ENCODE measurements at regions not wholly inside any gene's neighbourhood (a gene's known extent, or its start where the extent isn't known, plus 50 kb on each side); places are given as distances from the start of the nearest gene placed in this dataset.

DNA sequence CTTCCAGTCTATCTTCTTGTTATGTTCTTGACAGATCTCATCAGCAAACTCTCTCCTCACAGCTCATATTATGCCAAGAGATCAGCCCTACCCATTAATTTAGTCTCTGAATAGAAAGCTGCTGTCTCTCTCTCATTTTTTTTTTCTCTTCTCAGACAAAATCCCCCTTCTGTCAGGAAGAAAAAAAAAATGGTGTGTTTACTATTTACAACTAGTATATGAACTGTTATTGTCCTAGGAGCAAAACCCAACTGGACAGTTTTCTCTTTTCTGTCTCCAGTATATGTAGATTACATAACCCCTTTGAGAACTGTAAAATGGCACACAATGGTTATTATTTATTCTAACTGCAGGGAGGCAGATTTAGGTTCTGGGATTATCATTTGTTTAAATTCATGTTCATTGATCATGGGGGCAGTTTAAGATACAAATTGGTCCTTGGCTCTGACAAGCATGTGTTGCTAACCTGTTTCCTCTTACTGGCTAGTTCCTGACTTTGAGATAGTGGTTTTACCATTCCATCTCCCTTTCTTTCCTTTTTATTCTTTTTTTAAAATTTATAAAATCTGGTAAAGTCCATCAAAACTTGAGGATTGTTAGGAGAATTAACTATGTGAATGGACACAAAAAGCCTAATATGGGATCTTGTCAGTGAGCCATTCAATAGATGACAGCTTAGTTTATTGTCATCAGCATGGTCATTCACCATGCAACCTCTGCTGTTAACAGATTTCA lies 210.0 kb upstream of the PAPPA start:
- no peak for DNase-seq (ENCODE audit: low spot score)

DNA sequence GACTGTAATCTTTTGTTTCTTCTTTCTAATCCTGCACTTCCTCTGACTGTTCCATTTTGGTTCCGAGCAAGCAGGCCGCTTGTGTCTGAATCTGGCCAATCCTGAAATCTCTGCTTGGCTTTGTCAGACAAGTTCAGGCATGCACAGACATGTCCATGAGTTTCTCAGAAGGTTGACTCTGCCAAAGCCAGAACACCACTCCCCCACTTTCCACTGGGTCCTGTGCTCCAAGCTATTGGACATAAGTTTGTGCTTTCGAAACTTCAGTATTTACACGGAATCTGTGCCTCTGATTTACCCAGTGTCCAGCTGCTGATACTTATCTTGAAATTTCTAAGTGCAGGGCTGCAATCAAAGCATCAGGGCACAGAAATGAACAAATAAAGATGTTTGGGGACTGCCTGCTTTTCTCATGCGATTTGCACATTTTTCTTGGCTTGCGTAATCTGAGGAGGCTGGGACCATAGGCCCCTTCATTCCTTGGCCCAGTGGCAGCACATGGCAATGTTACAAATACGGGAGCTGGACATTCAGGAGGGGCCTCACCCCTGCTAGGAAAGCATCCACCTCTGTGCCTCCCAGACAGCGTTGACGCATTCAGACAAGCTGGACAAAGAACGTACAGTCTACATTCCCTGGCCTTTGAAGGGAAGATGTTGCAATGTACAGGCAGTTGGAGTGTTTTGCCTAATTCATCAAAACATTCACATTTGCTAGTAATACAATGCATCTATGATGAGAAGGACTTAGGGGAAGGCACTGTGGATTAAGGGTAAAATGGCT lies 209.2 kb upstream of the PAPPA start:
- peak; percentile 30 for DNase-seq (ENCODE audit: low spot score)

DNA sequence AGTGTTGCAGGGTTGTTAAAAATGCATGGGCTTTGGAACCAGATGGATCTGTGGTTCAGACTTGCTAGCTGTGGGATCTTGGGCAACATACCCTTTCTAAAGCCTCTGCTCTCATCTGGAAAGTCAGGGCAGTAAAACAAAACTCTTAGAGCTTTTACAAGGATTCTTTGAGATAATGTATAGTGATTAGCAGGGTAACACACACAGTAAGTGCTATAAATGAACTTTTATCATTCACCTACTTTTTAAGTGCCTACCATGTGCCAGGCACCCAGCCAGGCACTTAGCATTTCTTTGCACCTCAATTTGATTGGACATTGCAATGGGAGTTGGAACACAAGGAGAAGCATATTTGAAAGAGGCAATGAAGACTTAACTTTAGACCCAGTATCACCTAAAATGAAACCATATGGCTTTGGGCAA lies 208.6 kb upstream of the PAPPA start:
- DNase-seq (ENCODE audit: low spot score), result no peak

DNA sequence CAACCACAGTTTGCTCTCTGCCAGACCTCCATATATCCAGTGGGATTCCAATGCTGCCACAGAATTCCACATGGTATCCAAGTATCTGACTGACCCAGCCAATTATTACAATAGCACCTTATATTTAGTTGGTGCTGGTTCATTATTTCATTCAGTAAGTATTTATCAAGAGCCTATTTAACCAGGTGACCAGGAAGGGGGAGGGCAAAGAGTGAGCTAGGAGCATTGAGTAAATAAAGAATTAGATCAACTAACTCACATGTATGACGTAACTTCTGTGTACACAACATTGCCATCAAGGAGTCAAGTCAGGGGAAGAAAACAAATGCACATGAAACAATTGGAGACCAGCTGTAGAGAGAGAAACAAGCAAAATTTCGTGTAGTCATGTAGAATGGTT lies 207.1 kb upstream of the PAPPA start:
- DNase-seq (ENCODE audit: low spot score), result no peak

DNA sequence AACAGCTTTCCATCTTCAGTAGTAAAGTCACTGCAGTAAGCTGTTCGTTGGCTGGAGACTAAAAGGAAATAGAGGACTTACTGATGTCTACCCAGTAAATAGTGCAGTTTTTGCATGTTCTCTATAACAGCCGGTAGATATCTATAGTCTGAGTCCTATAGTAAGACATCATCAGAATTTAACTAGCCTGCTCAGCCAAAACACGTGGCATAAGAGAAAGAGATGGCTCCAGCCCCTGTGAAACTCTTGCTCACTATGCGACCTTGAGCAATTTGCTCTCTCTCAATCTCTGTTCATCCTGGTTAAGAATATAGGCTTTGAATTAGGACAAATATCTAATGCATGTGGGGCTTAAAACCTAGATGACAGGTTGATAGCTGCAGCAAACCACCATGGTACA lies 201.6 kb upstream of the PAPPA start:
- no peak for DNase-seq (ENCODE audit: low spot score)

DNA sequence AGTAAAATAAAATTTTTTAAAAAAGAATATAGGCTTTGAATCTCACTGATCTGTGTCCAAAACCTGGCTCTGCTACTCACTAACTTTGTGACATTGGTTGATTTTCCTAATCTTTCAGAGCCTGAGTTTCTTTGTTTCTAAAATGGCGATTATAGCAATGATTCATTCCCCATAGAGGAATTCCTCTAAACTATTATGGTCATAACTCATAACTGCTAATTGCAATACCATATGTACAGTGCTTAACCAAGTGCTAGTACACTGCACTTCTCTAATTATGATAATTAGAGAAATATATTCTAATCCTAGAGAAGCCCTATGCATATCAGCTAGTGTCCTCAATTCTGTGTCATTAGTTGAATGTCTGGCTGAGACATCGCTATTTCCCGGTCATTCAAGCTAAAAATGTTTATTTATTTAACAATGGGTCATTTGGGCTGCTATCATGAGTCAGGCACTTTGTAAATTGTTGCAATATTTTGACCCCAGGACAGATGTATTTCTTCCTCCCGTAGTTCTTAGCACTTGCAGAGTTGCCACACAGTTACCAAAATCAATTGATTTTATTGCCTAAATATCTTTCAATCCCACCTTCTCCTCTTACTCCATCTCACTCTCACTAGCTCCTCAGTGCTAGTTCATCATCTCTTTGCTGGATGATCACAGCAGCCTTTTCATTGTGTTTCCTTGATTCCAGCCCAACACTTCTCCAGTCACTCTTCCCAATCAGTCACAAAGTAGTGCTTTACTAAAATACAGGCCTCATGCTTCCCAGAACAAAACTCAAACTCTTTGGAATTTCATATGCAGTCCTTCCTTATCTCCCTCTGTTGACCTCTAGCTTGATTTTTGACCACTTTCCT lies 200.9 kb upstream of the PAPPA start:
- no peak for DNase-seq (ENCODE audit: low spot score)

DNA sequence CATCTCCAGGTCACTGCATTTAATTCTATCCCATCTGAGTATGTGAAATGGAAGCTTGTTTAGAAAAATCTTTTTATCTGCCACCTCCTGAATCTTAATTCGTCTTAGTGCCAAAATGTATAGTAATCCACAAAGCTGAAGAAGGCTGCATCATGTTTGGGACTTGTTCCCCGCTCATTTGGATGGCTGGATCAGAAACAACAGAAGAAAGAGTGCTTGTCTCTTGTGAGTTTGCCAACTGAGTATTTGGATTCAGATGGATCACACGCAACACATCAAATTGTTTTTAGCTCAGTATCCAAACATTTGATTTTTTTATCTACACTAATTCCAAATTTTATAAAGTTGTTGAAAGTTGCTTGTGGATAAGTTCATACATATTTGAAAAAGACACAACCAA lies 197.2 kb upstream of the PAPPA start:
- DNase-seq (ENCODE audit: low spot score), result no peak

DNA sequence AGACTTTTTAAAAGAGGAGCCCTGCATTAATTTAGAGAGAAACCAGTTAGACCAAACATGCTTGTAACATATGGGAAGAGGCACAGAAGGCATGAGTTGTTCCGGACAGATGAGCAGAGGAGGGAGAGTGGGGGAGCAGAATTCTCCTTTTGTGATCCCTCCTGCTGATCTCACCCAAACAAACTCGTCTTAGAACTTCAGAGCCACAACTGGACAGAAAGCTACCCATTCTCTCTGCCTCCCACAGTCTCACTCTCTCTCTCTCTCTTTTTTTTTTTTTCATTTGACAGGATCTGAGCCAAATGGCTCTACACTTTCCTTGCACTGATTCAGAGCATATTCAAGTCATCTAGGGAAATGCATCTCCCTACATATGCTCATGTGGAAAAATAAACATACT lies 196.0 kb upstream of the PAPPA start:
- DNase-seq (ENCODE audit: low spot score), result no peak

DNA sequence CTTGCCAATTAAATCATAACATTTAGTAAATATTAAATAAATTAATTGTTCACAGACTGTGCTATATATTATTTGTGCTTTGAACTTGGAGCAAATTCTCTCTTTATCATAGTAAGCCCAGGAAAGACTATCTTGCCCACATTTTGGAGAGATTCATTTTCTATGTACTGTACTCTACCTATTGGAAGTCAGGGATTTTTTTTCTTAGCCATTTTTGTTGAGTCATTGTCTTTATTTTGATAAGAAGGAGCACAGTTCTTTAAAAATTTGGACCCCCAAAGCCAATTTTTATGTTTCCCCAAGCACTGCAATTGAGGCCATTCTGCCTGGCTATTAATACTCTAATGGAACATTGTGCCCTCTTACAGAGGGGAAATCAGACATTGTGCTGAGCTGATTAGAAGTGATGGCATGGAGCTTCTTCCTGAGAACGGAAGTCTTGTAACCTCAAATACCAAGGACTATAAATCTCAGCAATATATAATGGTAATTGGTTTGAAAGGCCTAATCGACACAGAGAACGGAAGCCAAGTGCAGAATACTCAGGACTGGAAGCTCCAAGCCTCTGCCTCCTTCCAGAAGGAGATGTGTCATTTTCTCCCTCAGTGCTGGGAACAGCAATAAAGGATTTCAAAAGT lies 188.8 kb upstream of the PAPPA start:
- no peak for DNase-seq (ENCODE audit: low spot score)

DNA sequence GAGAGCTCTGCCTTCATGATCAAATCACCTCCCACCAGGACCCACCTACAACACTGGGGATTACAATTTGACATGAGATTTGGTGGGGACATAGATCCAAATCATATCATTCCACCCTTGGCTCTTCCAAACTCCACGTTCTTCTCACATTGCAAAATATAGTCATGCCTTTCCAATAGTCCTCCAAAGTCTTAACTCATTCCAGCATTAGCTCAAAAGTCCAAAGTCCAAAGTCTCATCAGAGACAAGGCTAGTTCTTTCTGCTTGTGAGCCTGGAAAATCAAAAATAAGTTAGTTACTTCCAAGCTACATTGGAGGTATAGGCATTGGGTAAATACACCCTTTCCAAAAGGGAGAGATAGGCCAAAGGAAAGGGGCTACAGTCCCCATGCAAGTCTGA lies 186.9 kb upstream of the PAPPA start:
- no peak for DNase-seq (ENCODE audit: low spot score)

DNA sequence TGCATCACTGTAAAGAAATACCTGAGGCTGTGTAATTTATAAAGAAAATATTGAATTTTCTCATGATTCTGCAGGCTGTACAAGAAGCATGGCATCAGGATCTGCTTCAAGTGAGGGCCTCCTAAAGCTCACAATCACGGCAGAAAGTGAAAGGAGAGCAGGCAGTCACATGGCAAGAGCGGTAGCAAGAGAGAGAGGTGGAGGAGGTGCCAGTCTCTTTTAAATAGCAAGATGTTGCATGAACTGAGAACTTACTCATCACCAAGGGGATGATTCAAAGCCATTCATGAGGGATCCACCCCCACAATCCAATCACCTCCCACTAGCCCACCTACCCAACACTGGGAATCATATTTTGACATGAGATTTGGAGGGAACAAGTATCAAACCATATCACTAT lies 184.5 kb upstream of the PAPPA start:
- DNase-seq (ENCODE audit: low spot score), result no peak

DNA sequence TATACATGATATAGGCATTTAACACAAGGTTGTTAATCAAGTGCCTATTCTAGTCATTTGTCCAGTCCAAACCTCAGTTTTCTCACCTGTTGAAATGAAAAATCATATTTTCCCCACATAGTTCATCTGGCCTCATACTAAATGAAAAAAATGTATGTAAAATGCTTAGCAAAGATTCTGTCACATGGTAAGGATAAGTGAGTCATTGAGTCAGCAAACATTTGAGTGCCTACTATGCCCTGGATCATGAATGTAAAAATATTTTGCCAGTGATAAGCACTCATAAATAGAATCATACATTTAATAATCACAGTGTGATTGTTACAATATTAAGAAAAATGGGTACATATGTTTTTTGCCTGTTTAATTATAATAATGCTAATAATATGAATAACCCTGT lies 181.2 kb upstream of the PAPPA start:
- no peak for DNase-seq (ENCODE audit: low spot score)

DNA sequence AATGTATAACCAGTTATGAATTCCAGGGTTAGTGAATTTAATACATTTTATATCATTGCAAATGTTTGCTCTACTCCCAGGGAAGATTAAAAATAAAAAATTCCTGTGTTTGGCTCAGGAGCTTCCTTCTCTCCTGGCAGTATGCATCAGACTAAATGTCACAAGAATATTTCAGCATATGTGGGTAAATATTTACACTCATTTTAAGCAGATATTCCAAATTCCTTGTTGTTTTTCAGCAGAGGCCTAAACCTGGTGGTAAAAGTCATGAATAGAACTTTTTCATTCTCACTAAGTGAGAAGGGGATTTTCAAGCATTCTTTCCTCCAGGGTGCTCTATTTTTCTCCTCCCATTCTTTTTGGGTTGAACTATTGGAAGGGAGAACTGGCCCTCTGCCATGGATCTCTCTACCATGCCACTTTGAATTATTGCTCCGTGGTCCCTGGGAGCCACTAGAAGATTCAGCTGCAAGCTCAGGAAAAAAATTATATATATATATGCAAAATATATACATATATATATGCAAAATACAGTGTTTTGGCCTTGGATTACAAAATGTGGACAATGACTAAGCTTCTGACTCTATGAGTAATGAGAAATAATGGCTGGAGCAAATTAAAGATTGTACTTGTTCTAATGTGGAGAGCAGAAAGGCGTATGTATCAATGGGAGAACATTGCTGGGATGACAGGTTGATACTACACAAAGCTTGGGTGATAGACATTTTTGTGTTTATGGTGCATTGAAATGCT lies 180.6 kb upstream of the PAPPA start:
- no peak for DNase-seq (ENCODE audit: low spot score)

DNA sequence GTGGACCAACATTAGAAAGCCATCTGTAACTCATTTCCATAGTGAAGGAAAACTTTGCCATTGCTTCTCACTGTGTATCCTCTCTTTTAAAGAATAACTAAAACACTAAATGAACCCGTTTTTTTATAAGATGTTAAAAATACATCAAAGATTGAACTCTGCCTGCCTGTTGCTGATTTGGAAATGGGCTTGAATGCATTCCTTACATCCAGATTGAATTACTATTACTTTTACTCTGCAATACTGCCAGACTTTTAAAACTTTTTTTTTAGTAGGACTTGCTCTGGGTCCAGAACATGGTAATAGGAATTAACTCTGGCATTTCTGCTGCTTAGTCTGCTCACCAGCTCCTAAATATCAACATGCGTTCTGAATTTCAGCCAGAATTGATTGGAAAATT lies 176.8 kb upstream of the PAPPA start:
- DNase-seq (ENCODE audit: low spot score), result no peak

DNA sequence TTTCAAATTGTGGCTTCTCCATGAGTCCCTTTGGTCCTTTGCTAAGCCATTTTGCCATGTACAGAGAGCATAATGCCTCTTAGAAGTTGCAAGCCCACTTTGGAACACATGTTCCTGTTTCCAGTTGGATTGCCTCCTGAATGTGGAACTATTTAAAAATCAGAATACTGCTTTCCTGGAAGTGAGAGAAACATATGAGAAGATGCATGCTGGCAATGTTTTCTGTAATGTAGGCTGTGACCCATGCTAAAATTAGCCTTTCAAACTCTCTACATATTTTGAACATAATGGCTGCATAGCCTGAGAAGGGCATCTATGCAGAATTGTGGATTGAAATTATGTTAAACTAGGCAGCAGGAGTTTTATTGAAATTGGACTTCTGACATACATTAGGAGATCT lies 175.5 kb upstream of the PAPPA start:
- no peak for DNase-seq (ENCODE audit: low spot score)

DNA sequence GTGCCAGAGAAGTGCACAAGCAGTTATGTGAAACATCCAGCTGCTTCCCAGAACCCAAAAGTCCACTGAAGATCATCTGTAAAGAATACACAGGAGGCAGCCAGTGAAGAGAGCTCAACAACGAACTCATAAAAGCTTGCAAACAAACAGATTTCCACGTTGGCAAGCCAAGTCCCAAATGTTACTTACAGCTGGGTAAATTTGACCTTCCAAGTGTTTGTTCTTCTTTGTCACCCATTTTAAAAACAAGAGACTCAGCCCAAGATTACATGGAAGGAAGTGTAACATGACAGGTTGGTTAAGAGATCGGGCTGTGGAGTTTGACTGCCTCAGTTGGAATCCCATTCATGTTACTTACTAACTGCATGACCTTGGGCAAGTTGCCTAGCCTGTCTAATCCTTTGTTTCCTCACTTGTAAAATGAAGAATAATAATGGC lies 174.9 kb upstream of the PAPPA start:
- no peak for DNase-seq (ENCODE audit: low spot score)

DNA sequence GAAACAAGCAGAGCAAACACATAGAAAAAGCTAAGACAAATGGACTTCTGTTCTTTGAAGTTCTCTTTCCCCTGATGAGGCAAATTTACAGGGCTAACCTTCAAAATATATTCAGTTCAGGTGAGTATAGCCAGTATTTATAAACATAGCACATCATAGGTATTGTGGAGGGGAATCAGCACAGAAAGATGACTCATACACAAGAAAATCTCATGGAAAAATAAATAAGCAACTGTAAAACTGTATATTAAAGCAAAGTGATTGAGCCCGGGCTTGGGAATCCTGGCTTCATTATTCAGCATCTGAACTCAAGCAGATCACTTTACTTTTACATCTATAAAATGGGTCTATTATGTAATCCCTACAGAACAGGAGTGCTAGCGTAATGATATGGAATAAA lies 173.5 kb upstream of the PAPPA start:
- no peak for DNase-seq (ENCODE audit: low spot score)

DNA sequence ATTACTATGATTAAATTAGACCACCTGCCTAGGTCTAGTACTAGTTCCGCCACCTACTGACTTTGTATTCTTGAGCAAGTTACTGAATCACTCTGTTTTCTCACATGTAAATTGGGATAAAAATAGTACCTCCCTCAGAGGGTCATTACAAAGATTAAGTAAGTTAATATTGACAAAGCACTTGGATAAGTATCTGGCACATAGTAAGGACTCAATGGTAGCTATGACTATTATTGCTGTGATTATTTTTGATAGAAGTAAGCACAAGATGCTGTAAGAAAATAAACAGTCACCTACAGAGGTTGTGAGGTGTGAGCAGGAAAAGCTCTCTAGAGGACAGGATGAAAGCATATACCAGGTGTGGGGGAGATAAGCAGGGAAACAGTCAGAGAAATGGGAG lies 173.1 kb upstream of the PAPPA start:
- DNase-seq (ENCODE audit: low spot score), result no peak

DNA sequence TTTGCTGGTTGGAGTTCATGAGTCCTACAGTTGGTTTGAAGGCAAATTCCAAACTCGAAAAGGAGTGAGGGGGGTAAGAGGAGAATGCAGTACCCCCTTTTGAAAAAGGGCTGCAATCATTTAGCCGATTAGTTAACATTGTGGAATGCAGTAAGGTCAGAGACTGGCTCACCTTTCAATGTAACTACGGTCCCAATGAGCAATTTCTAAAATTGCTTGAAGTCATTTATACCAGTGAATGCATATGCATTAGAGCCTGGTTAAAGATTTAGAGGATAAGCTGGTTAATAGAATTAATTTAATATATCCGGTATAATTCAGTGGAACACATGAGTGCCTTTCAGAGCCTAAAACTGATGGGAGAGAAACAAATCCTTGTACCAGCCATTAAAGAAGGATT lies 172.6 kb upstream of the PAPPA start:
- no peak for DNase-seq (ENCODE audit: low spot score)

DNA sequence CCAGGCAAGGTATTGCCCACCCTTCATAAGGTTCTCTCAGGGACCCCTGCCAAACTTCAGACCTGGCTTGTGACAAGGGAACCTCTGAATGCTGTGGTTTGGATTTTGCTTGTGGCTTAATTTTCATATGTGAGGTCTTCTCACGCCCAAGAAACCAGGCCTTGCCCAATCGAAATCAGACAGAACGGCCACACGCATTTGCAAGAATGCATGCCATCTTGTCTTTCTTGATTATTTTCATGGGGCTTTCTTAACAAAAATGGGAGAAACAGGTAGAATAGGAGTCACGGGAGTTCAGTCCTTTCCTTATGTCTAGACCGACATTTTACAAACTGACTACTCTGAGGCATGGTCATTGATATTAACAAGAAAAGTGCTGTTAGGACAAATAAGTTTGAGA lies 170.2 kb upstream of the PAPPA start:
- no peak for DNase-seq (ENCODE audit: low spot score)

DNA sequence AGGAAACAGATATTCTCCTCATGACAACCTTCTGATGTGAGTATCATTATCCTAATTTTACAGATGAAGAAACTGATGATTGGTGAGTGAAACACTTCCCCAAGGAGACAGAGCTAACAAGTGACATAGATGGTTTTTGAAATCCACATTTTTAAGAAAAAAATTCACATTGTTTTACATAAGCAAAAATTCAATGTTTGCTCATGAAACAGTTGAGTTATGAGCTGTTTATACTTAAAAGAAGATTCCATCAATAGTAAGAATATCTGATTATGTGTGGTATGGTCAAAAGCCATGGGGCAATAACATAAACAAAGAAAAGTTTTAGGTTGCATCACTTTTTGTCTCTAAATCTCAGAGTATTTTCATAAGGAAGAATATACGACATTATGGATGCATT lies 167.9 kb upstream of the PAPPA start:
- no peak for DNase-seq (ENCODE audit: low spot score)

DNA sequence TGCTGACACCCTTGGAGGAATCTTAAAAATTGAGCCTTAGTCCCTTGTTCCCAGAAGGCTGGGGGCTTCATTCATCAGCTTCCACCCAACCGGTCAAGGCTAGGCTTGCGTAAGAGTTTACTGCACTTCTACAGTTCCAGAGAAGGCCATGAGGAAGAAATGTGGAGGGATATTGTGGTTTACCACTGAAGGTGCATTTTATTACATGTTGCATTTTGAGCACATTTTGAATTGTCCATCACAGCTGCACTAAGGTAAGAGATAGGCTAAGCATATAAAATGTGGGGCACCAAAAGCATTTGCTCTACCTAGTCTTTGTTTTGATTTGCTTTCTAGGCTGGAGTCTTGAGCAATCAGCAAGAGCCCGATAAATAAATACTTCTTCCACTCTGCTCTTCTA lies 167.1 kb upstream of the PAPPA start:
- no peak for DNase-seq (ENCODE audit: low spot score)

Data from iPS-NIHi11 (cell line).